ENCODE measurements at regions not wholly inside any gene's neighbourhood (a gene's known extent, or its start where the extent isn't known, plus 50 kb on each side); places are given as distances from the start of the nearest gene placed in this dataset.
"Not testable (repeated sequence)": the region's sequence is repeated elsewhere in the genome, so short reads cannot be mapped to it uniquely, and the experiment has no call there.

DNA sequence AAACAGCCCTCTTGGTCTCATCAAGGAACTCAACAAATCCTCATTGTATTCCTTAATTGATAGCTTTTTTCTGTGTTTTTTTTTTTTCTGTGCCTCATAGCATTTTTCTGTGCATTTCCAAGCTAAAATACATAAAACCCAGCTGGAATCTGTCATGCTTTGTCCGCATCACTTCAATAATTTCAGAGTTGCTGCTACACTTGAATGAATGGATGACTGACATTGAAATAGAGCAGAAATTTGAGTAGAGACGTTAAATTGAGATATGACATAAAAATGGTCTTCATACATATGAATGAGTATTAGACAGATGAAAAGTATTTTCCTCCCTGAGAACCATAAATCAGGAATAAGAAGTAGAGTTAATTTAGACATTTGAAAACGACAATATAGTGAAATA, 593.2 kb downstream of the TMA16 start:
- no peak overlapping the region for H3K4me3 Mint-ChIP-seq
- H3K27ac Mint-ChIP-seq = no peak overlapping the region
- H3K9me3 Mint-ChIP-seq = no peaks in the 10 kb centered on the region
- no peaks in the 10 kb centered on the region for H3K36me3 Mint-ChIP-seq
- no peaks in the 10 kb centered on the region for H3K4me1 Mint-ChIP-seq
- H3K27me3 Mint-ChIP-seq = no peaks in the 10 kb centered on the region

DNA sequence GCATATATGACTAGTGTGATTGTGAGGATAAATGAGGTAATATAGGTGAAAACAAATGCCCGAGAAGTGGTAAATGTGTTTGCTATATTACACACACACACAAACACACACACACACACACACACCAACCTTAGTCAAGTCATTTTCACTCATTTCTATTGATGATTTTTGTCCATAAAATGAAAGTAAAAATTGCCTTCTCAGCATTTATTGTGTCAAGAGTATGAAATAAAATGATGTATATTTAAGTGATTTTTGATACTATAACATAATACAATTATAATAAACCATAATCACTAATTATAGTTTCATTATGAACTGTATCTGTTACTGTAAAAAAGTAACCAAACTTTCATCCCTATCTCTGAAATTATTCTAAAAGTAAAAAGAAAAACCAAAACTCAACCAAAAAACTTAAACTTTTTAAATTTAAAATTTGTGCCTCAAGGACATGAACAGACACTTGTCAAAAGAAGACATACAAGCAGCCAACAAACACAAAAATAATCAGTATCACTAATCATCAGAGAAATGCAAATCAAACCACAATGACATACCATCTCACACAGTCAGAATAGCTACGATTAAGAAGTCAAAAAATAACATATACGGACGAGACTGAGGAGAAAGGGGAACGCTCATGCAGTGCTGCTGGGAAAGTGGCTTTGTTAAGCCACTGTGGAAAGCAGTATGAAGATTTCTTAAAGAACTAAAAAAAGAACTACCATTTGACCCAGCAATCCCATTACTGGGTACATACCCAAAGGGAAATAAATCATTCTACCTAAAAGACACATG, 601.0 kb downstream of the TMA16 start:
- no peak overlapping the region for H3K27ac Mint-ChIP-seq
- no peaks in the 10 kb centered on the region for H3K36me3 Mint-ChIP-seq
- no peaks in the 10 kb centered on the region for H3K4me1 Mint-ChIP-seq
- no peaks in the 10 kb centered on the region for H3K27me3 Mint-ChIP-seq
- no peaks in the 10 kb centered on the region for H3K9me3 Mint-ChIP-seq
- no peak overlapping the region for H3K4me3 Mint-ChIP-seq

DNA sequence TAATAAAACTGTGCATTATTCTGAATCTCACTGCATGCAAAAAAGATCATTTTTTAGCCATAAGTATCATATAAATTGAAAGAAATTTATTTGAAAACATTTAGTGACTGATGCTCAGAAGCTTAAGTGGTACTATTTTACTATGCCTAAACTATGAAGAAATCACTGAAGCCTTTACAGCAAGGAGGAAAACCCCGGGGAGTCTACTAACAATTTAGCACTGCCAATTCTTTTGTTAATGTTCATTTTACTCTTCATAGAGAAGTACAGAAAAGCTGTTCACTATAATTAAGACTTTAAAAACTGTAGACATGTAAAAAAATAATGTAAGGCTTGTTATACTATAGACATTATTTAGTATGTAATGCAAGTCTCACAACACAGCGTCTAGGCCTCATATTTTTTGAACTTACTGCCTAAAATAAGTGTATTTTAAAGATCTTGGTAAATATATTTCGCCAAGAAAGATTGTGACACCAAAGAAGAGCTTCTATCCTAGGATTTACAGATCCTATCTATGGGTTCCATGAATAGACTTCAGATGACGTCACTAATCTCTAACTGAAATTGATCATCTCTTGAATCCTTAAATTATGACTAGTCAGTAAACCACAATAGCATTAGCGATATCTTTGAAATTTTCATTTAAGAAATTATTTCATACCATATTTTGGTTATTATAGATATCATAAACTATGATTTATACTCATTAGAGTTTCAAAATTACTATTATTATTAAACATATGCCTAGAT, 602.5 kb downstream of the TMA16 start:
- Mint-ChIP-seq H3K4me3 (no peak overlapping the region), H3K36me3 (no peaks in the 10 kb centered on the region), H3K4me1 (no peaks in the 10 kb centered on the region), H3K9me3 (no peaks in the 10 kb centered on the region), H3K27me3 (no peaks in the 10 kb centered on the region), H3K27ac (no peak overlapping the region)

DNA sequence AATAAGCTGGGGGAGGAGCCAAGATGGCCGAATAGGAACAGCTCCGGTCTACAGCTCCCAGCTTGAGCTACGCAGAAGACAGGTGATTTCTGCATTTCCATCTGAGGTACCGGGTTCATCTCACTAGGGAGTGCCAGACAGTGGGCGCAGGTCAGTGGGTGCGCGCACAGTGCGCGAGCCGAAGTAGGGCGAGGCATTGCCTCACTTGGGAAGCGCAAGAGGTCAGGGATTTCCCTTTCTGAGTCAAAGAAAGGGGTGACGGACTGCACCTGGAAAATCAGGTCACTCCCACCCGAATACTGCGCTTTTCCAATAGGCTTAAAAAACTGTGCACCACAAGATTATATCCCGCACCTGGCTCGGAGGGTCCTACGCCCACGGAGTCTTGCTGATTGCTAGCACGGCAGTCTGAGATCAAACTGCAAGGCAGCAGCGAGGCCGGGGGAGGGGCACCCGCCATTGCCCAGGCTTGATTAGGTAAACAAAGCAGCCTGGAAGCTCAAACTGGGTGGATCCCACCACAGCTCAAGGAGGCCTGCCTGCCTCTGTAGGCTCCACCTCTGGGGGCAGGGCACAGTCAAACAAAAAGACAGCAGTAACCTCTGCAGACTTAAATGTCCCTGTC, 606.4 kb downstream of the TMA16 start:
- not testable (repeated sequence) for H3K36me3 Mint-ChIP-seq, H3K27me3 Mint-ChIP-seq, H3K4me3 Mint-ChIP-seq, H3K4me1 Mint-ChIP-seq, H3K9me3 Mint-ChIP-seq, H3K27ac Mint-ChIP-seq

DNA sequence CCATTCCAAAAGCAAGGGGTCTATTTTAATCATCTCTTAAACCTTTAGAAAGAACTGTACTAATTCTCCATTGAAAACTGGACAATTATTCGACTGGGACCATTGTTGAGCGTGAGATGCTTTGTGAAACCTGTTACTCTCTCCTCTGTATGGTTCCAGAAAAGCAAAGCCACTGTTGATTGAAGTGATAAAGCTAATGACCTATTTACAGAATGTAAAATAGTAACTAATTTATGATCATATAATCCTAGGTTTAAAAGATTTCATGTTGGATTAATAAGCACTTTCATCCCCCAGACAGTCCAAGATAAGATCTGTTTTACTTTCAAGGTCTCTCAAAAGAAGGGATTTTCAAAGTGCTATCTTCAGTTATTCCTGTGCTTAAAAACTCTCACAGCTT, 614.5 kb downstream of the TMA16 start:
- H3K27me3 Mint-ChIP-seq = no peaks in the 10 kb centered on the region
- no peaks in the 10 kb centered on the region for H3K9me3 Mint-ChIP-seq
- no peaks in the 10 kb centered on the region for H3K36me3 Mint-ChIP-seq
- no peak overlapping the region for H3K27ac Mint-ChIP-seq
- no peak overlapping the region for H3K4me3 Mint-ChIP-seq
- H3K4me1 Mint-ChIP-seq = no peaks in the 10 kb centered on the region

DNA sequence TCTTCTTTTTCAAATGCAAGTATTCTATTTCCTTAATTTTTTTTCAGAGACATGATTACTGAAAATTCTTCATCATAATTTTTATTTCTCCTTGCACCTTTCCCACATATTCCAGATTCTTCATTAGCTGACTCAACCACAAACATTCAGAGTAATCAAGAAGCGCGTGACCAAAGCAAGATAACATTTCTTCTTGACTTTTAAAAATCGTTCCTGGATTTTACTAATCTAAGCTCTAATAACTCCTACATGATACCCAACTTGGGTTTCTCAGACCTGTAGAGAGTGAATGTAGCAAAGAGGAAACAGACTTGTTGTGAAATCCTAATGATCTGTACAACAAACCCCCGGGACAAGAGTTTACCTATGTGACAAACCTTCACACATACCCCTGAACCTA, 615.0 kb downstream of the TMA16 start:
- Mint-ChIP-seq H3K4me1 (no peaks in the 10 kb centered on the region), H3K36me3 (no peaks in the 10 kb centered on the region), H3K9me3 (no peaks in the 10 kb centered on the region), H3K27me3 (no peaks in the 10 kb centered on the region), H3K27ac (no peak overlapping the region), H3K4me3 (no peak overlapping the region)

DNA sequence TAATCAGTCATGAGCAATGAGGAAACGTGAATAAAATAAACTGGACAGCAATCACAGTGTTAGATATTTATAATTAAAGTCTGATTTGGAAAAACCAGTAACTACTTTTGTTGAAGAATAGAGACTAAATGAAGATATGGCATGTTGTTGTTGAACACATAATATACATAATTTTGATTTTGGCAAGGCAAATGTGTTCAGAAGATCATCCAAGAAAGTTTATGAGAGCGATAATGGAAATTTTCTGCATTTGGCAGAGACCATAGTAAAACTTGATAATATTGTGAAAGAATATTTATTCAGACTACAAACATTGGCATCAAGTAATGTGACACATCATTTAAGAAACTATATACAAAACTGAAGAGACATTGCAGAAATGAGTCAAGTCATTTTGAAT, 620.7 kb downstream of the TMA16 start:
- Mint-ChIP-seq H3K27me3 (no peaks in the 10 kb centered on the region), H3K9me3 (peaks cover 0 to 3% (median 0%) of the 10 kb centered on the region in 3 donors), H3K4me3 (no peak overlapping the region), H3K36me3 (no peaks in the 10 kb centered on the region), H3K27ac (no peak overlapping the region), H3K4me1 (no peaks in the 10 kb centered on the region)

DNA sequence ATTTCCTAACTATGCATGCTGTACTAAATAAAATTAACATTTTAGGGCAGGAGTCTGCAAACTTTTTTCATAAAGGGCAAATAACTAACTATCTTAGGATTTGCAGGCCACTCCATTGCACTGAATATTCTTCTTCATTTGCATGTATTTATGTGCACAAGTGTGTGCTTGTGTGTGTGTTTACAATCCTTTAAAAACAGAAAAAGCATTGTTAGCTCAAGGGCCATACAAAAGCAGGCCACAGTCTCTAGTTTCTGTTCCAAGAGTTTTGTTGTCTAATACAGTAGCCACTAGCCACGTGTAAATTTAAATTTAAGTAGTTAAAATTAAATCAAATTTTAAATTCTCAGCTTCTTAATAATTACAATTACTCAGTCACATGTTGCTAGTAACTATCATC, 621.8 kb downstream of the TMA16 start:
- Mint-ChIP-seq H3K27ac (no peak overlapping the region), H3K27me3 (no peaks in the 10 kb centered on the region), H3K4me1 (no peaks in the 10 kb centered on the region), H3K9me3 (peaks cover 0 to 8% (median 0%) of the 10 kb centered on the region in 3 donors), H3K36me3 (no peaks in the 10 kb centered on the region), H3K4me3 (no peak overlapping the region)

DNA sequence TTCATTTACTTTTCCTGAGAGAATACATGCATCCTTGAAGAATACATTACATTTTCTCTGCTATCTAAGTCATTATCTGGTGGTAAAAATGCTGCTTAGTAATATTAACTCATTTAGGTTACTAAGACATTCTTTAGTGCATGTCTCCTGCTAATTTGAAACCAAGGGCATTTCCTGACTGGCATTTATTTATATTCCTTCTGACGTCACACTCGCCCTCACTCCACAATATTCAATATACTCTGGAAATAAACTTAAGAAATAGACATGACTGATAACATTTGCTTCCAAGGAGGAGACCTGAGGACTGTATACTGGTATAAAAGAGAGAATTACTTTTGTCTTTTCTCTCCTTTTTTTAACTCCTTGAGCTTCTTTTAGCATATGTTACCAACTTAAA, 619.5 kb upstream of the SMIM31 start:
- peaks cover 0 to 2% (median 0%) of the 10 kb centered on the region in 3 donors for H3K4me1 Mint-ChIP-seq
- H3K27me3 Mint-ChIP-seq = no peaks in the 10 kb centered on the region
- H3K4me3 Mint-ChIP-seq = no peak overlapping the region
- H3K9me3 Mint-ChIP-seq = no peaks in the 10 kb centered on the region
- H3K36me3 Mint-ChIP-seq = peaks cover 2% of the 10 kb centered on the region
- H3K27ac Mint-ChIP-seq = no peak overlapping the region

DNA sequence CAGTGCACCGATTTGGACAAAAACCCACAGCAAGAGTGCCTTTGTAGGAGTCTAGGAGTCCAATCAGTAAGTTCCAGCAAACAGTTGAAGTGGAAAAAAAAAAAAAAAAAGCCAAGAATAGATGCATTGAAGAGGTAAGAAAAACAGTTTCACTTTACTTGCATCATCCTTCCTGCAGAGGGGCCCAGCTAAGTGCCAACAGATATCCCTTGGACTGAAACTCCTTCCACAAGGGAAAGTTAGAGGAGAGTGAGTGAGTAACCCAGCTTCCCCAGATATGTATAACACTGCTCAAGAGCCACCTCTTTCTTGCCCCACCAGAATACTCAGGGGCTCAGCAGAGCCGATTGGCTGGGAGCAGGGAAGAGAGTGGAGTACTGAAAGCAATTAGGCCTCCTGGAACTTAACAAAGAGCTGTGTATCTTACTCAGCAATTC, 617.7 kb upstream of the SMIM31 start:
- Mint-ChIP-seq H3K27ac (peak overlapping the region in 1 of 3 donors; percentile 77), H3K4me3 (no peak overlapping the region), H3K4me1 (peaks cover 0 to 2% (median 0%) of the 10 kb centered on the region in 3 donors), H3K9me3 (no peaks in the 10 kb centered on the region), H3K27me3 (no peaks in the 10 kb centered on the region), H3K36me3 (peaks cover 2% of the 10 kb centered on the region)

DNA sequence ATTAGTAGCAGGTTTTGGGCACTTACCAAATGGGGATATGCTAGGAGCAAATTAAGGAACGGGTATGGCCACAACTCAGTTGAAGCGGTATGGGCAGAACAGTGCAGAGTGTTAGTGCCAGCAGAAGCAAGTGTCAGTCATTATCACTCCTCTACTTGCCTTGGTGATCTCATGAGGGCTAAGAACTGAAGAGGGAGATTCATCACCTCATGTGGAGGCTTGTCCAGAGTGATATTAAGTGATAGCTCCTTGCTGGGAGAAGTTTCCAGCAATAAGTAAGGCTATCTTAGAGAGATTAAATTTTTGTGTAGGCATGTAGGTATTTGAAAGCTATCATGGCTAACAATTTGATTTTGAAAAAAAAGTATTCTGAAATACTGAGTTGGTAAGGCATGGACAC, 615.4 kb upstream of the SMIM31 start:
- Mint-ChIP-seq H3K4me1 (peaks cover 0 to 2% (median 0%) of the 10 kb centered on the region in 3 donors), H3K27me3 (no peaks in the 10 kb centered on the region), H3K36me3 (peaks cover 2% of the 10 kb centered on the region), H3K9me3 (no peaks in the 10 kb centered on the region), H3K27ac (no peak overlapping the region), H3K4me3 (no peak overlapping the region)

DNA sequence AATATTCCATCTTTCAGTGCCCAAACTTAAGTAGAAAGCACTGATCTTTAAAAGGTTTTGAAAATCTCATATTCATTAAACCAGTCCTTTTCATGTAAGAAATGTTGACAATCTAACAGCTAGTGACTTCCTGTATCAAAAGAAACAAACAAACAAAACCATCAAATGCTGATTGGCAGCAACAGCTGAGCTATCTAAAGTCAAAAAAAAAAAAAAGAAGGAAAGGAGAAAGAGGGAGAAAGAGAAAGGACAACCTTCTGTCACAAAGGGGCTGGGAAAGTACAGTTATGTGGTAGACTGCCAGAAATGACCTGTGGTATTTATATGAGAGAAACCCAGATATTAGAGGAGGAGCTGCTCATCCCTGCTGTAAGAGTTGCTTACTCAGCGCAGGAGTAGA, 614.6 kb upstream of the SMIM31 start:
- no peak overlapping the region for H3K27ac Mint-ChIP-seq
- H3K4me1 Mint-ChIP-seq = peaks cover 0 to 2% (median 0%) of the 10 kb centered on the region in 3 donors
- H3K27me3 Mint-ChIP-seq = no peaks in the 10 kb centered on the region
- H3K4me3 Mint-ChIP-seq = no peak overlapping the region
- peaks cover 2% of the 10 kb centered on the region for H3K36me3 Mint-ChIP-seq
- no peaks in the 10 kb centered on the region for H3K9me3 Mint-ChIP-seq

DNA sequence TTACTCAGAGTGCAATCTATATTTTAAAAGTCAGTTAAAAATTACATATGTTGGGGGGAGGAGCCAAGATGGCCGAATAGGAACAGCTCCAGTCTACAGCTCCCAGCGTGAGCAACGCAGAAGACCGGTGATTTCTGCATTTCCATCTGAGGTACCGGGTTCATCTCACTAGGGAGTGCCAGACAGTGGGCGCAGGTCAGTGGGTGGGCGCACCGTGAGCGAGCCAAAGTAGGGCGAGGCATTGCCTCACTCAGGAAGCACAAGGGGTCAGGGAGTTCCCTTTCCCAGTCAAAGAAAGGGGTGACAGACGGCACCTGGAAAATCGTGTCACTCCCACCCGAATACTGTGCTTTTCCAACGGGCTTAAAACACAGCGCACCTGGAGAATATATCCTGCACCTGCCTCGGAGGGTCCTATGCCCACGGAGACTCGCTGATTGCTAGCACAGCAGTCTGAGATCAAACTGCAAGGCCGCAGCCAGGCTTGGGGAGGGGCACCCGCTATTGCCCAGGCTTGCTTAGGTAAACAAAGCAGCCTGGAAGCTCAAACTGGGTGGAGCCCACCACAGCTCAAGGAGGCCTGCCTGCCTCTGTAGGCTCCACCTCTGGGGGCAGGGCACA, 612.1 kb upstream of the SMIM31 start:
- not testable (repeated sequence) for H3K4me1 Mint-ChIP-seq, H3K9me3 Mint-ChIP-seq, H3K4me3 Mint-ChIP-seq, H3K27me3 Mint-ChIP-seq, H3K36me3 Mint-ChIP-seq, H3K27ac Mint-ChIP-seq

DNA sequence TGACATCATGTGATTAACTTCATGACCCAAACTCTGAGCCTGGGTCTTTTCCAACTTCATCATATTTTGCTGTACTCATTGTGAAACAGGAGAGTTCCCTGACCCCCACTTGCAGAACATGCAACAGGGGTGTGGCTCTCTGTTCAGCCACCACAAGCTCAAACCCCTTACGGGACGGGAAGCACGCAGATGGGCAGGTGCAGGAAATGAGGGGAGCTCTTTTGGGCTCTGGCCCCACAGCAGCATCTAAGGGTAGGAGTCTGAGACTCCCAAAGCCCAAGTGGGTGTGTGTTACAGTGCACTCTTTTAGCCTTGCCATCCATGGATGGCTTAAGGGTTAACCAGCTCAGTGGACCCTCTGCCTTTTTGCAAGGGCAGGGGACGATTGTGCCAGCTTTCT, 599.5 kb upstream of the SMIM31 start:
- Mint-ChIP-seq H3K4me1 (no peaks in the 10 kb centered on the region), H3K4me3 (no peak overlapping the region), H3K36me3 (no peaks in the 10 kb centered on the region), H3K27me3 (no peaks in the 10 kb centered on the region), H3K9me3 (peaks cover 0 to 1% (median 0%) of the 10 kb centered on the region in 3 donors), H3K27ac (no peak overlapping the region)

DNA sequence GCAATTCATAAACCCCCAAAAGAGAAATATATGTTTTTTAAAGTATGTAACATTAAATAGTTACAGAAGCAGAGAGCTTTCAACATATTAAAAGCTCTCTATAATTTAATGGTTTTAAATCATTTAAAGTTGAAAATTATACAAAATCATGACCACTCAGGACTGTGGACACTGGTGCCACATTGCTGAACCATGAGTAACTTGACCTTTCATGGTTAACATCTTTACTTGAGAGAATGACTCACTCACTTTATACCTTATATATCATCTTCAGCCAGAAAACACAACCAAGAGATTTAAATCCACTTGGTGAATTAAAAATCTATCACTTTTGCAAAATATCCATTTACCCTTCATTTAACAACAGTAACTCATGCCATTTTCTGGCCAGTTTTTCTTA, 584.3 kb upstream of the SMIM31 start:
- Mint-ChIP-seq H3K4me1 (no peaks in the 10 kb centered on the region), H3K27ac (no peak overlapping the region), H3K36me3 (no peaks in the 10 kb centered on the region), H3K9me3 (peaks cover 0 to 2% (median 2%) of the 10 kb centered on the region in 3 donors), H3K27me3 (no peaks in the 10 kb centered on the region), H3K4me3 (no peak overlapping the region)
